Mesothelial cell of epicardium (in vitro differentiated cells): ENCODE measurements at regions not wholly inside any gene's neighbourhood (a gene's known extent, or its start where the extent isn't known, plus 50 kb on each side); places are given as distances from the start of the nearest gene placed in this dataset.

Source experiments
- DNase-seq, 2 experiments: peaks; one replicate each; pipeline ENCODE4 v3.0.0; 2021; ENCODE audit warnings: low spot score in 2 of 2; ENCODE audit not compliant: unreplicated experiment in 2 of 2
- H3K27ac Mint-ChIP-seq: 2 replicates; pipeline ENCODE4 v1.8.0; 2021; ENCODE audit warnings: mixed read lengths
- H3K27me3 Mint-ChIP-seq: 2 replicates; pipeline ENCODE4 v1.8.0; 2021; ENCODE audit warnings: low read depth, mixed read lengths
- H3K36me3 Mint-ChIP-seq: 2 replicates; pipeline ENCODE4 v1.8.0; 2021; ENCODE audit warnings: mixed read lengths
- H3K4me1 Mint-ChIP-seq: 2 replicates; pipeline ENCODE4 v1.8.0; 2021; ENCODE audit warnings: mixed read lengths
- H3K4me3 Mint-ChIP-seq: 2 replicates; pipeline ENCODE4 v1.8.0; 2021; ENCODE audit warnings: mild to moderate bottlenecking, moderate library complexity, mixed read lengths
- H3K9me3 Mint-ChIP-seq: 2 replicates; pipeline ENCODE4 v1.8.0; 2021; ENCODE audit warnings: mixed read lengths
- TF ChIP-seq, protein P1 (sequence below): fragments of 200-600 bp; sonication (generic); IDR thresholded peaks from one replicate; pipeline ENCODE4 v1.5.0; 2021; ENCODE audit warnings: antibody characterized with exemption; ENCODE audit not compliant: unreplicated experiment

DNA sequence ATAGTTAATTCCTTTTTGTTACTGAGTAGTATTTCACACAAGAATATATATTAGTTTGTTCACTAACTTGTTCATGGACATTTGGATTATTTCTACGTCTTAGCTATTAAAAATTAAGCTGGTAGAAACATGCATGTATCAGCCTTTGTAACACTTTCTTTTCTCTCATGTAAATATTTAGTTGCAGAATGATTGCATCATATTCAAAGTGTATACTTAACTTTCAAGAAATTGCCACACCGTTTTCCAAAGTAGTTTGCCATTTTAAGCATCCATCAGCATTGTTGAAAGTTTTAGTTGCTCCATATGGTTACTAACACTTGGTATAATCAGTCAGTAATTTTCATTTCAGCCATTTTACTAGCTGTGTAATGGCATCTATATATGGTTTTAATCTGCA is 666.9 kb downstream of the NXPH1 start:
- Mint-ChIP-seq H3K27ac (no peak overlapping the region), H3K27me3 (no peaks in the 10 kb centered on the region), H3K9me3 (peaks cover 12% of the 10 kb centered on the region), H3K4me3 (no peak overlapping the region), H3K4me1 (peaks cover 9% of the 10 kb centered on the region), H3K36me3 (peaks cover 2% of the 10 kb centered on the region)
- TF ChIP-seq, protein P1, sequence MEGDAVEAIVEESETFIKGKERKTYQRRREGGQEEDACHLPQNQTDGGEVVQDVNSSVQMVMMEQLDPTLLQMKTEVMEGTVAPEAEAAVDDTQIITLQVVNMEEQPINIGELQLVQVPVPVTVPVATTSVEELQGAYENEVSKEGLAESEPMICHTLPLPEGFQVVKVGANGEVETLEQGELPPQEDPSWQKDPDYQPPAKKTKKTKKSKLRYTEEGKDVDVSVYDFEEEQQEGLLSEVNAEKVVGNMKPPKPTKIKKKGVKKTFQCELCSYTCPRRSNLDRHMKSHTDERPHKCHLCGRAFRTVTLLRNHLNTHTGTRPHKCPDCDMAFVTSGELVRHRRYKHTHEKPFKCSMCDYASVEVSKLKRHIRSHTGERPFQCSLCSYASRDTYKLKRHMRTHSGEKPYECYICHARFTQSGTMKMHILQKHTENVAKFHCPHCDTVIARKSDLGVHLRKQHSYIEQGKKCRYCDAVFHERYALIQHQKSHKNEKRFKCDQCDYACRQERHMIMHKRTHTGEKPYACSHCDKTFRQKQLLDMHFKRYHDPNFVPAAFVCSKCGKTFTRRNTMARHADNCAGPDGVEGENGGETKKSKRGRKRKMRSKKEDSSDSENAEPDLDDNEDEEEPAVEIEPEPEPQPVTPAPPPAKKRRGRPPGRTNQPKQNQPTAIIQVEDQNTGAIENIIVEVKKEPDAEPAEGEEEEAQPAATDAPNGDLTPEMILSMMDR: no peak
- no peak for DNase-seq

DNA sequence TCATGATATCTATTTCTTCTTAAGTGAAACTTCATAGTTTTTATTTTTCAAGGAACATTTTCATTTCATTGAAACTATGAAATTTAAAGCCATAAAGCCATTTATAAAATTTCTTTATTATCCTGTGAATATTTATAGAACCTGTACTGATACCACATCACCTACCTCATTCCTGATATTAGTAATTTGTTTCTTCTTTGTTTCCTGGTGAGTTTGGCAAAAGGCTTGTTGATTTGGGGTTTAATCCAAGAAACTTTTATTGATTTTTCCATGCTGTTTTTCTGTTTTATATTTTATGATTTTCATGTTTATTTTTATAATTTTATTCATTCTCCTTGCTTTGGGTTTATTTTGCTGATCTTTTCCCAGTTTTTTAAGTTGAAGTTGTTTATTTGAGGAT is 669.4 kb downstream of the NXPH1 start:
- Mint-ChIP-seq H3K4me3 (no peak overlapping the region), H3K27ac (no peak overlapping the region), H3K36me3 (peaks cover 2% of the 10 kb centered on the region), H3K9me3 (peaks cover 17% of the 10 kb centered on the region), H3K4me1 (peaks cover 5% of the 10 kb centered on the region), H3K27me3 (no peaks in the 10 kb centered on the region)
- DNase-seq: no peak
- TF ChIP-seq, protein P1: no peak

DNA sequence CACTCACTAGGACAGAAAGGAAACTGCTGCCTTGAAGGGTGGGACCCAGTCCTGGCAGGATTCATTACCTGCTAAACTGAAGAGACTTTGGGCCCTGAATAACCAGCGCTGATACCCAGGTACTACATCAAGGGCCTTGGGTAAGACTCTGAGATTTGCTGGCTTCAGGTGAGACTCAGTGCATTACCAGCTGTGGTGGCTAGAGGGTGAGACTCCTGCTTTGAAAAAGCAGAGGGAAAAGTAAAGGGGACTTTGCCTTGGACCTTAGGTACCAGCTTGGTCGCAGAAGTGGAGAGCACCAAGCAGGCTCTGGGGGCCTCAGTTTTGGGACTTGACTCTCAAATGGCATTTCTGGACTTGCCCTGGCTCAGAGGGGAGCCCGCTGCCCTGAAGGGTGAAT is 673.3 kb downstream of the NXPH1 start:
- Mint-ChIP-seq H3K27me3 (no peaks in the 10 kb centered on the region), H3K4me1 (no peaks in the 10 kb centered on the region), H3K9me3 (peaks cover 35% of the 10 kb centered on the region), H3K36me3 (peaks cover 9% of the 10 kb centered on the region), H3K4me3 (no peak overlapping the region), H3K27ac (no peak overlapping the region)
- no peak for DNase-seq
- TF ChIP-seq, protein P1: no peak

GRCh38 chr7:9120331-9120730 is 686.9 kb downstream of the NXPH1 start:
- no peak for DNase-seq
- Mint-ChIP-seq H3K27me3 (peaks cover 2% of the 10 kb centered on the region), H3K36me3 (no peaks in the 10 kb centered on the region), H3K4me3 (no peak overlapping the region), H3K27ac (no peak overlapping the region), H3K4me1 (peaks cover 9% of the 10 kb centered on the region), H3K9me3 (peaks cover 3% of the 10 kb centered on the region)
- TF ChIP-seq, protein P1: no peak

- no peak for DNase-seq
- Mint-ChIP-seq H3K4me3 (no peak overlapping the region), H3K4me1 (peaks cover 9% of the 10 kb centered on the region), H3K27ac (no peak overlapping the region), H3K9me3 (no peaks in the 10 kb centered on the region), H3K27me3 (peaks cover 2% of the 10 kb centered on the region), H3K36me3 (no peaks in the 10 kb centered on the region)
- TF ChIP-seq, protein P1: no peak
Observed at GRCh38 chr7:9124320-9124719, 690.9 kb downstream of the NXPH1 start.

DNA sequence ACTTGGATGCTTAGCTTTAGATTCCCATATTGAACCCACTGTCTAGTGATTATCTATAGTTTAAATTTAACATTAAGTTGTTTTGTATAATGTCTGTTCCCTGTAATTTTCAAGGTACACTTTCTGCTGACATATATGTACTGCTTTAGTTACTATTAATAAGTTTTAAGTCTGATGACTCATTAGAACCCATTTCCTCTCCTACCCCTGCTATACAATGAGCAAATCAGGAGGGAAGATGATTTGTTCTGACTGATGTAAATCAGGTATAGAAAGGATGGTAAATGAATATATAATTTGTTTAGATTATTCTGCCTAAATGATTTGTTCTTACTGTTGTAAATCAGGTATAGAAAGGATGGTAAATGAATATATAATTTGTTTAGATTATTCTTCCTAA is 691.8 kb downstream of the NXPH1 start:
- TF ChIP-seq, protein P1: no peak
- Mint-ChIP-seq H3K36me3 (no peaks in the 10 kb centered on the region), H3K27me3 (peaks cover 2% of the 10 kb centered on the region), H3K27ac (no peak overlapping the region), H3K4me1 (peaks cover 9% of the 10 kb centered on the region), H3K9me3 (peaks cover under 1% of the 10 kb centered on the region), H3K4me3 (no peak overlapping the region)
- no peak for DNase-seq
